ENCODE measurements at regions not wholly inside any gene's neighbourhood (a gene's known extent, or its start where the extent isn't known, plus 50 kb on each side); places are given as distances from the start of the nearest gene placed in this dataset.

DNA sequence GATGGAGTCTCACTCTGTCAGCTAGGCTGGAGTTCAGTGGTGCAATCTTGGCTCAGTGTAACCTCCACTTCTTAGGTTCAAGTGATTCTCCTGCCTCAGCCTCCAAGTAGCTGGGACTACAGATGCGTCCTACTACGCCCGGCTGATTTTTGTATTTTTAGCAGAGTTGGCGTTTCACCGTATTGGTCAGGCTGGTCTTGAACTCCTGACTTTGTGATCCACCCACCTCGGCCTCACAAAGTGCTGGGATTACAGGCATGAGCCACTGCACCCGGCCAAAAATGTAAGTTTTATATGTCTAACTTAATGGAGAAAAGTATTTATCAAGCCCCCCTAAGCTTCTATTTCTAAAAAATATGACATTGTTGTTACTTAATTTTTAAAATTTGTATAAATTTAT, 98.2 kb upstream of the RIOK2 start:
- TF ChIP-seq, protein P1, sequence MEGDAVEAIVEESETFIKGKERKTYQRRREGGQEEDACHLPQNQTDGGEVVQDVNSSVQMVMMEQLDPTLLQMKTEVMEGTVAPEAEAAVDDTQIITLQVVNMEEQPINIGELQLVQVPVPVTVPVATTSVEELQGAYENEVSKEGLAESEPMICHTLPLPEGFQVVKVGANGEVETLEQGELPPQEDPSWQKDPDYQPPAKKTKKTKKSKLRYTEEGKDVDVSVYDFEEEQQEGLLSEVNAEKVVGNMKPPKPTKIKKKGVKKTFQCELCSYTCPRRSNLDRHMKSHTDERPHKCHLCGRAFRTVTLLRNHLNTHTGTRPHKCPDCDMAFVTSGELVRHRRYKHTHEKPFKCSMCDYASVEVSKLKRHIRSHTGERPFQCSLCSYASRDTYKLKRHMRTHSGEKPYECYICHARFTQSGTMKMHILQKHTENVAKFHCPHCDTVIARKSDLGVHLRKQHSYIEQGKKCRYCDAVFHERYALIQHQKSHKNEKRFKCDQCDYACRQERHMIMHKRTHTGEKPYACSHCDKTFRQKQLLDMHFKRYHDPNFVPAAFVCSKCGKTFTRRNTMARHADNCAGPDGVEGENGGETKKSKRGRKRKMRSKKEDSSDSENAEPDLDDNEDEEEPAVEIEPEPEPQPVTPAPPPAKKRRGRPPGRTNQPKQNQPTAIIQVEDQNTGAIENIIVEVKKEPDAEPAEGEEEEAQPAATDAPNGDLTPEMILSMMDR (IDR thresholded peaks at IDR 0.05) = no peak
- no peak for TF ChIP-seq EZH2 (IDR thresholded peaks at IDR 0.05; ENCODE audit: borderline replicate concordance, insufficient read depth, low read depth, low read length, poor library complexity, severe bottlenecking)
